Fibroblast of lung (primary cell): ENCODE measurements at regions not wholly inside any gene's neighbourhood (a gene's known extent, or its start where the extent isn't known, plus 50 kb on each side); places are given as distances from the start of the nearest gene placed in this dataset.

Experiments
- DNase-seq, 2 donors: peaks; one replicate each; pipeline versions ENCODE4 v3.0.0 to v3.0.0-alpha.2; 2010; ENCODE audit warnings: low read depth in 2 of 2
- H2AFZ ChIP-seq: 2 replicates; pipeline ENCODE4 v1.5.1; 2012; ENCODE audit warnings: low read length, control low read depth, inconsistent platforms
- H3K27ac ChIP-seq: 2 replicates; pipeline ENCODE4 v1.5.1; 2011; ENCODE audit warnings: low read length, control low read depth; ENCODE audit not compliant: insufficient read depth
- H3K27me3 ChIP-seq: 2 replicates; pipeline ENCODE4 v1.5.1; 2011; ENCODE audit warnings: mild to moderate bottlenecking, low read length; ENCODE audit not compliant: control insufficient read depth, insufficient read depth
- H3K36me3 ChIP-seq: 2 replicates; pipeline ENCODE4 v1.5.1; 2011; ENCODE audit warnings: low read length; ENCODE audit not compliant: control insufficient read depth, insufficient read depth
- H3K4me1 ChIP-seq: 2 replicates; pipeline ENCODE4 v1.5.1; 2011; ENCODE audit warnings: low read length; ENCODE audit not compliant: control insufficient read depth, insufficient read depth; ENCODE audit errors: extremely low read depth
- H3K4me2 ChIP-seq: 2 replicates; pipeline ENCODE4 v1.5.1; 2011; ENCODE audit warnings: low read length, control low read depth; ENCODE audit not compliant: insufficient read depth; ENCODE audit errors: extremely low read depth
- H3K4me3 ChIP-seq, 4 experiments: fragments of 200-600 bp in 1 of 4; sonication (generic) in 1 of 4; replicated peaks in 1 of 4; 2 replicates each; pipeline ENCODE4 v1.5.1; 2011 to 2016; ENCODE audit warnings: low read length in 4 of 4, low read depth in 3 of 4, mild to moderate bottlenecking in 3 of 4, control low read depth in 2 of 4, inconsistent platforms in 1 of 4, mixed read lengths in 1 of 4; ENCODE audit not compliant: insufficient read depth in 1 of 4; ENCODE audit errors: control extremely low read depth in 1 of 4
- H3K79me2 ChIP-seq: 2 replicates; pipeline ENCODE4 v1.5.1; 2012; ENCODE audit warnings: mild to moderate bottlenecking, low read length, inconsistent platforms; ENCODE audit not compliant: control insufficient read depth, insufficient read depth
- H3K9ac ChIP-seq: 2 replicates; pipeline ENCODE4 v1.5.1; 2011; ENCODE audit warnings: mild to moderate bottlenecking, low read length, control low read depth; ENCODE audit not compliant: insufficient read depth
- H3K9me3 ChIP-seq: 2 replicates; pipeline ENCODE4 v1.5.1; 2012; ENCODE audit warnings: low read depth, low read length; ENCODE audit not compliant: control insufficient read depth, insufficient read depth
- H4K20me1 ChIP-seq: 2 replicates; pipeline ENCODE4 v1.5.1; 2011; ENCODE audit warnings: low read length; ENCODE audit not compliant: control insufficient read depth, insufficient read depth; ENCODE audit errors: extremely low read depth
- CTCF ChIP-seq, 2 donors: IDR thresholded peaks in 1 of 2; conservative IDR thresholded peaks in 1 of 2; 1 replicate in 1 of 2; 2 replicates in 1 of 2; pipeline ENCODE4 v1.5.1; 2011 to 2012; ENCODE audit warnings: low read length in 2 of 2, control low read depth in 1 of 2, inconsistent platforms in 1 of 2, low read depth in 1 of 2, mild to moderate bottlenecking in 1 of 2
- EZH2 ChIP-seq: IDR thresholded peaks from 2 replicates; pipeline ENCODE4 v1.5.1; 2012; ENCODE audit warnings: low read length, control low read depth, mild to moderate bottlenecking; ENCODE audit errors: missing control alignments

DNA sequence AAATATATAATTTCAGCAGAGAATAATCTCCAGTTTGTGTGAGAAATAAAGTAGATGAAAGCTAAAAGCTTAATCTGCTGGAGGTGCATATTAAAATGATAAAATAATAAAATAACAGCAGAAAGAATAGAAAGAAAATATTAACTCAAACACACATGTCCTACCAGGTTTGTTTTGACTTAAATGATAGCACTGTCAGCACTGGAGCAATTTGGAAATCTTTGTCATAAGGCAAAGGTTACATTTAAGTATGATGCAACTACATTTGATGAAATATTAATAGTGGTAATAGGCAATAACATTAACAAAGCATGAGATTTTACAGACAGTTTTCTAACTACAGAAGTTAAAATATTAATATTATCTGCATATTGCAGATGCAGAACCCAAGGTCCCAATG lies 2380.1 kb downstream of the PCDH9 start:
- no peak overlapping the region for H3K4me3 ChIP-seq
- peak in 1 of 2 donors; percentile 6 for DNase-seq
- no peaks in the 10 kb centered on the region for H3K9me3 ChIP-seq
- no peaks in the 10 kb centered on the region for H3K27me3 ChIP-seq
- no peak for TF ChIP-seq EZH2
- TF ChIP-seq CTCF (conservative IDR thresholded peaks at IDR 0.05 in 1 of 2, IDR thresholded peaks at IDR 0.05 in 1 of 2; ENCODE audit: low read depth in 1 of 2, low read length in 2 of 2), result no peak
- H3K4me2 ChIP-seq, result no peak overlapping the region
- H3K36me3 ChIP-seq, result no peaks in the 10 kb centered on the region
- H3K9ac ChIP-seq, result no peak overlapping the region
- no peaks in the 10 kb centered on the region for H3K4me1 ChIP-seq
- no peaks in the 10 kb centered on the region for H4K20me1 ChIP-seq
- H3K79me2 ChIP-seq, result no peaks in the 10 kb centered on the region
- no peak overlapping the region for H2AFZ ChIP-seq
- H3K27ac ChIP-seq, result no peak overlapping the region

GRCh38 chr13:64849196-64849595 lies 2380.9 kb downstream of the PCDH9 start:
- TF ChIP-seq CTCF (conservative IDR thresholded peaks at IDR 0.05 in 1 of 2, IDR thresholded peaks at IDR 0.05 in 1 of 2; ENCODE audit: low read depth in 1 of 2, low read length in 2 of 2) (no peak), EZH2 (no peak)
- H2AFZ ChIP-seq, result no peak overlapping the region
- H3K27me3 ChIP-seq, result no peaks in the 10 kb centered on the region
- no peaks in the 10 kb centered on the region for H3K36me3 ChIP-seq
- H3K4me1 ChIP-seq, result no peaks in the 10 kb centered on the region
- H3K4me2 ChIP-seq, result no peak overlapping the region
- no peaks in the 10 kb centered on the region for H4K20me1 ChIP-seq
- no peaks in the 10 kb centered on the region for H3K79me2 ChIP-seq
- no peaks in the 10 kb centered on the region for H3K9me3 ChIP-seq
- H3K4me3 ChIP-seq, result no peak overlapping the region
- no peak for DNase-seq
- no peak overlapping the region for H3K9ac ChIP-seq
- H3K27ac ChIP-seq, result no peak overlapping the region

GRCh38 chr13:64847767-64848166 lies 2382.4 kb downstream of the PCDH9 start:
- Histone ChIP-seq H3K79me2 (no peaks in the 10 kb centered on the region), H2AFZ (no peak overlapping the region), H3K9me3 (no peaks in the 10 kb centered on the region), H3K27ac (no peak overlapping the region), H3K9ac (no peak overlapping the region), H3K36me3 (no peaks in the 10 kb centered on the region), H3K27me3 (no peaks in the 10 kb centered on the region), H3K4me3 (no peak overlapping the region), H3K4me2 (no peak overlapping the region), H3K4me1 (no peaks in the 10 kb centered on the region), H4K20me1 (no peaks in the 10 kb centered on the region)
- TF ChIP-seq EZH2 (no peak), CTCF (conservative IDR thresholded peaks at IDR 0.05 in 1 of 2, IDR thresholded peaks at IDR 0.05 in 1 of 2; ENCODE audit: low read depth in 1 of 2, low read length in 2 of 2) (no peak)
- DNase-seq, result no peak
